Progenitor cell of endocrine pancreas (in vitro differentiated cells): ENCODE measurements at regions not wholly inside any gene's neighbourhood (a gene's known extent, or its start where the extent isn't known, plus 50 kb on each side); places are given as distances from the start of the nearest gene placed in this dataset.

Experiments
- DNase-seq: peaks from one replicate; pipeline ENCODE4 v3.0.0; 2021; ENCODE audit warnings: low spot score; ENCODE audit not compliant: unreplicated experiment
- H3K27ac Mint-ChIP-seq: 2 replicates; pipeline ENCODE4 v1.8.0; 2021; ENCODE audit warnings: mild to moderate bottlenecking, moderate library complexity, mixed read lengths
- H3K27me3 Mint-ChIP-seq: 2 replicates; pipeline ENCODE4 v1.8.0; 2021; ENCODE audit warnings: mixed read lengths
- H3K36me3 Mint-ChIP-seq: 2 replicates; pipeline ENCODE4 v1.8.0; 2022; ENCODE audit warnings: mixed read lengths; ENCODE audit not compliant: insufficient read depth
- H3K4me1 Mint-ChIP-seq: 2 replicates; pipeline ENCODE4 v1.8.0; 2021; ENCODE audit warnings: low read depth, mixed read lengths
- H3K4me3 Mint-ChIP-seq: 2 replicates; pipeline ENCODE4 v1.8.0; 2021; ENCODE audit warnings: low read depth, mild to moderate bottlenecking, moderate library complexity, mixed read lengths
- H3K9me3 Mint-ChIP-seq: 2 replicates; pipeline ENCODE4 v1.8.0; 2021; ENCODE audit warnings: low read depth, mixed read lengths
- TF ChIP-seq, protein P1 (sequence below): fragments of 200-600 bp; sonication (generic); IDR thresholded peaks from one replicate; pipeline ENCODE4 v1.5.0; 2021; ENCODE audit warnings: antibody characterized with exemption, mild to moderate bottlenecking; ENCODE audit not compliant: unreplicated experiment

GRCh38 chr2:103781313-103781712 is 1019.5 kb downstream of the TMEM182 start:
- Mint-ChIP-seq H3K36me3 (no peaks in the 10 kb centered on the region), H3K4me1 (peaks cover 9% of the 10 kb centered on the region), H3K9me3 (no peaks in the 10 kb centered on the region), H3K27me3 (peaks cover 5% of the 10 kb centered on the region), H3K4me3 (no peak overlapping the region), H3K27ac (no peak overlapping the region)
- TF ChIP-seq, protein P1, sequence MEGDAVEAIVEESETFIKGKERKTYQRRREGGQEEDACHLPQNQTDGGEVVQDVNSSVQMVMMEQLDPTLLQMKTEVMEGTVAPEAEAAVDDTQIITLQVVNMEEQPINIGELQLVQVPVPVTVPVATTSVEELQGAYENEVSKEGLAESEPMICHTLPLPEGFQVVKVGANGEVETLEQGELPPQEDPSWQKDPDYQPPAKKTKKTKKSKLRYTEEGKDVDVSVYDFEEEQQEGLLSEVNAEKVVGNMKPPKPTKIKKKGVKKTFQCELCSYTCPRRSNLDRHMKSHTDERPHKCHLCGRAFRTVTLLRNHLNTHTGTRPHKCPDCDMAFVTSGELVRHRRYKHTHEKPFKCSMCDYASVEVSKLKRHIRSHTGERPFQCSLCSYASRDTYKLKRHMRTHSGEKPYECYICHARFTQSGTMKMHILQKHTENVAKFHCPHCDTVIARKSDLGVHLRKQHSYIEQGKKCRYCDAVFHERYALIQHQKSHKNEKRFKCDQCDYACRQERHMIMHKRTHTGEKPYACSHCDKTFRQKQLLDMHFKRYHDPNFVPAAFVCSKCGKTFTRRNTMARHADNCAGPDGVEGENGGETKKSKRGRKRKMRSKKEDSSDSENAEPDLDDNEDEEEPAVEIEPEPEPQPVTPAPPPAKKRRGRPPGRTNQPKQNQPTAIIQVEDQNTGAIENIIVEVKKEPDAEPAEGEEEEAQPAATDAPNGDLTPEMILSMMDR: no peak
- DNase-seq: no peak

- no peaks in the 10 kb centered on the region for H3K9me3 Mint-ChIP-seq
- H3K4me3 Mint-ChIP-seq: no peak overlapping the region
- peaks cover 5% of the 10 kb centered on the region for H3K27me3 Mint-ChIP-seq
- peaks cover 20% of the 10 kb centered on the region for H3K4me1 Mint-ChIP-seq
- TF ChIP-seq, protein P1: no peak
- H3K27ac Mint-ChIP-seq: no peak overlapping the region
- H3K36me3 Mint-ChIP-seq: no peaks in the 10 kb centered on the region
- DNase-seq: no peak
These were observed 1022.4 kb downstream of the TMEM182 start for GRCh38 chr2:103784261-103784660.

- TF ChIP-seq, protein P1: no peak
- peaks cover 22% of the 10 kb centered on the region for H3K4me1 Mint-ChIP-seq
- no peak for DNase-seq
- H3K27ac Mint-ChIP-seq: no peak overlapping the region
- no peaks in the 10 kb centered on the region for H3K9me3 Mint-ChIP-seq
- H3K27me3 Mint-ChIP-seq: peaks cover 5% of the 10 kb centered on the region
- H3K4me3 Mint-ChIP-seq: no peak overlapping the region
- H3K36me3 Mint-ChIP-seq: no peaks in the 10 kb centered on the region
These were observed 1023.6 kb downstream of the TMEM182 start for GRCh38 chr2:103785432-103785831.

GRCh38 chr2:103785956-103786355 is 1024.1 kb downstream of the TMEM182 start:
- Mint-ChIP-seq H3K4me3 (no peak overlapping the region), H3K27ac (no peak overlapping the region), H3K27me3 (peaks cover 5% of the 10 kb centered on the region), H3K4me1 (peaks cover 22% of the 10 kb centered on the region), H3K36me3 (no peaks in the 10 kb centered on the region), H3K9me3 (no peaks in the 10 kb centered on the region)
- no peak for DNase-seq
- TF ChIP-seq, protein P1: no peak

- H3K4me3 Mint-ChIP-seq: no peak overlapping the region
- H3K4me1 Mint-ChIP-seq: peaks cover 18% of the 10 kb centered on the region
- H3K27me3 Mint-ChIP-seq: no peaks in the 10 kb centered on the region
- TF ChIP-seq, protein P1: no peak
- no peak for DNase-seq
- H3K27ac Mint-ChIP-seq: no peak overlapping the region
- H3K36me3 Mint-ChIP-seq: no peaks in the 10 kb centered on the region
- H3K9me3 Mint-ChIP-seq: no peaks in the 10 kb centered on the region
These were observed 1026.6 kb downstream of the TMEM182 start for GRCh38 chr2:103788389-103788788.
